ENCODE measurements at regions not wholly inside any gene's neighbourhood (a gene's known extent, or its start where the extent isn't known, plus 50 kb on each side); places are given as distances from the start of the nearest gene placed in this dataset.
A peak's percentile ranks its signal among the peaks of the same experiment; 100 is the strongest.
"Not testable (repeated sequence)": the region's sequence is repeated elsewhere in the genome, so short reads cannot be mapped to it uniquely, and the experiment has no call there.

- FAIRE-seq; intact Hi-C loops (cut with micrococcal nuclease; ENCODE audit: unreplicated experiment): not testable (repeated sequence)
These were observed 147.7 kb upstream of the MRPS22 start for GRCh38 chr3:139196146-139196545.

GRCh38 chr3:139197251-139197650, 146.6 kb upstream of the MRPS22 start:
- Histone ChIP-seq H3K4me2 (ENCODE audit: low read depth, low read length) (no peak overlapping the region), H3K9me3 (ENCODE audit: low read length) (peaks cover 9% of the 10 kb centered on the region; the same call in 1 of the 2 replicates), H2AFZ (ENCODE audit: low read length) (no peak overlapping the region), H3K79me2 (ENCODE audit: insufficient read depth, low read length) (no peaks in the 10 kb centered on the region), H3K27me3 (ENCODE audit: control insufficient read depth in 1 of 2, insufficient read depth in 2 of 2, low read length in 2 of 2) (no peaks in the 10 kb centered on the region), H3K9ac (ENCODE audit: insufficient read depth, low read depth, low read length) (no peak overlapping the region), H3K4me1 (ENCODE audit: insufficient read depth, low read length) (no peaks in the 10 kb centered on the region), H3K36me3 (replicated peaks in 1 of 2; ENCODE audit: control insufficient read depth in 1 of 2, insufficient read depth in 2 of 2, low read length in 2 of 2) (no peaks in the 10 kb centered on the region), H3K4me3 (replicated peaks in 1 of 3; ENCODE audit: insufficient read depth in 1 of 3, low read depth in 2 of 3, low read length in 3 of 3) (no peak overlapping the region), H4K20me1 (ENCODE audit: insufficient read depth, low read length) (no peaks in the 10 kb centered on the region), H3K27ac (ENCODE audit: extremely low read length, insufficient read depth, low read length) (no peak overlapping the region)
- BruUV-seq (replicated peaks), result no TSS peak
- FAIRE-seq (no peak), ATAC-seq (no peak), DNase-seq (ENCODE audit: low spot score) (no peak)
- ChIA-PET CTCF (ENCODE audit: low intra/inter-chr PET ratio, low total read pairs) (no interaction called here), POLR2A (no interaction called here)
- in situ Hi-C loops (cut with HindIII; ENCODE audit: extremely low pct_ligation_motif_present, low pct_unique_long_range_greater_than_20kb), result no loop called here
- 49% methylated on average over 2 of the region's 2 CpGs for WGBS (ENCODE audit: low lambda C conversion rate)
- intact Hi-C loops (cut with micrococcal nuclease; ENCODE audit: unreplicated experiment), result no loop called here
- TF ChIP-seq ZBTB43 (CRISPR knock-in tag; conservative IDR thresholded peaks at IDR 0.05), result no peak
- TF ChIP-seq FOXJ3 (CRISPR knock-in tag; IDR thresholded peaks at IDR 0.05; ENCODE audit: borderline replicate concordance), result no peak
- no peak for TF ChIP-seq ZNF367 (CRISPR knock-in tag; IDR thresholded peaks at IDR 0.05; ENCODE audit: borderline replicate concordance)
- TF ChIP-seq, protein P1, sequence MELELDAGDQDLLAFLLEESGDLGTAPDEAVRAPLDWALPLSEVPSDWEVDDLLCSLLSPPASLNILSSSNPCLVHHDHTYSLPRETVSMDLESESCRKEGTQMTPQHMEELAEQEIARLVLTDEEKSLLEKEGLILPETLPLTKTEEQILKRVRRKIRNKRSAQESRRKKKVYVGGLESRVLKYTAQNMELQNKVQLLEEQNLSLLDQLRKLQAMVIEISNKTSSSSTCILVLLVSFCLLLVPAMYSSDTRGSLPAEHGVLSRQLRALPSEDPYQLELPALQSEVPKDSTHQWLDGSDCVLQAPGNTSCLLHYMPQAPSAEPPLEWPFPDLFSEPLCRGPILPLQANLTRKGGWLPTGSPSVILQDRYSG (CRISPR knock-in tag; IDR thresholded peaks at IDR 0.05), result no peak
- no peak for TF ChIP-seq ZNF34 (CRISPR knock-in tag; IDR thresholded peaks at IDR 0.05; ENCODE audit: borderline replicate concordance)
- no peak for TF ChIP-seq ZNF563 (CRISPR knock-in tag; IDR thresholded peaks at IDR 0.05)
- no peak for TF ChIP-seq HNRNPUL1 (IDR thresholded peaks at IDR 0.05; ENCODE audit: low read depth, low read length)
- TF ChIP-seq SMYD3 (CRISPR knock-in tag; IDR thresholded peaks at IDR 0.05), result no peak
- no peak for TF ChIP-seq SMARCC2 (IDR thresholded peaks at IDR 0.05)

More at GRCh38 chr3:139196146-139196545, 147.7 kb upstream of the MRPS22 start:
- CTCF ChIA-PET (ENCODE audit: low intra/inter-chr PET ratio, low total read pairs); H3K36me3 ChIP-seq (replicated peaks in 1 of 2; ENCODE audit: control insufficient read depth in 1 of 2, insufficient read depth in 2 of 2, low read length in 2 of 2); H2AFZ ChIP-seq (ENCODE audit: low read length); BruUV-seq (replicated peaks); H3K9ac ChIP-seq (ENCODE audit: insufficient read depth, low read depth, low read length); POLR2A ChIA-PET; ATAC-seq; H3K27me3 ChIP-seq (ENCODE audit: control insufficient read depth in 1 of 2, insufficient read depth in 2 of 2, low read length in 2 of 2); H4K20me1 ChIP-seq (ENCODE audit: insufficient read depth, low read length); H3K9me3 ChIP-seq (ENCODE audit: low read length); H3K27ac ChIP-seq (ENCODE audit: extremely low read length, insufficient read depth, low read length); H3K4me1 ChIP-seq (ENCODE audit: insufficient read depth, low read length); in situ Hi-C loops (cut with HindIII; ENCODE audit: extremely low pct_ligation_motif_present, low pct_unique_long_range_greater_than_20kb); H3K4me2 ChIP-seq (ENCODE audit: low read depth, low read length); H3K79me2 ChIP-seq (ENCODE audit: insufficient read depth, low read length); H3K4me3 ChIP-seq (replicated peaks in 1 of 3; ENCODE audit: insufficient read depth in 1 of 3, low read depth in 2 of 3, low read length in 3 of 3): not testable (repeated sequence)
- WGBS (ENCODE audit: low lambda C conversion rate), result 0% methylated on average over 5 of the region's 10 CpGs
- DNase-seq (ENCODE audit: low spot score), result peak; percentile 31
- TF ChIP-seq, protein P2, sequence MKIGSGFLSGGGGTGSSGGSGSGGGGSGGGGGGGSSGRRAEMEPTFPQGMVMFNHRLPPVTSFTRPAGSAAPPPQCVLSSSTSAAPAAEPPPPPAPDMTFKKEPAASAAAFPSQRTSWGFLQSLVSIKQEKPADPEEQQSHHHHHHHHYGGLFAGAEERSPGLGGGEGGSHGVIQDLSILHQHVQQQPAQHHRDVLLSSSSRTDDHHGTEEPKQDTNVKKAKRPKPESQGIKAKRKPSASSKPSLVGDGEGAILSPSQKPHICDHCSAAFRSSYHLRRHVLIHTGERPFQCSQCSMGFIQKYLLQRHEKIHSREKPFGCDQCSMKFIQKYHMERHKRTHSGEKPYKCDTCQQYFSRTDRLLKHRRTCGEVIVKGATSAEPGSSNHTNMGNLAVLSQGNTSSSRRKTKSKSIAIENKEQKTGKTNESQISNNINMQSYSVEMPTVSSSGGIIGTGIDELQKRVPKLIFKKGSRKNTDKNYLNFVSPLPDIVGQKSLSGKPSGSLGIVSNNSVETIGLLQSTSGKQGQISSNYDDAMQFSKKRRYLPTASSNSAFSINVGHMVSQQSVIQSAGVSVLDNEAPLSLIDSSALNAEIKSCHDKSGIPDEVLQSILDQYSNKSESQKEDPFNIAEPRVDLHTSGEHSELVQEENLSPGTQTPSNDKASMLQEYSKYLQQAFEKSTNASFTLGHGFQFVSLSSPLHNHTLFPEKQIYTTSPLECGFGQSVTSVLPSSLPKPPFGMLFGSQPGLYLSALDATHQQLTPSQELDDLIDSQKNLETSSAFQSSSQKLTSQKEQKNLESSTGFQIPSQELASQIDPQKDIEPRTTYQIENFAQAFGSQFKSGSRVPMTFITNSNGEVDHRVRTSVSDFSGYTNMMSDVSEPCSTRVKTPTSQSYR (CRISPR knock-in tag; IDR thresholded peaks at IDR 0.05; ENCODE audit: borderline replicate concordance), result peak; percentile 91
- TF ChIP-seq FOXA3 (CRISPR knock-in tag; IDR thresholded peaks at IDR 0.05), result peak; percentile 52; the same call in 1 of the 2 replicates
